Loucy (cell line): ENCODE measurements at regions not wholly inside any gene's neighbourhood (a gene's known extent, or its start where the extent isn't known, plus 50 kb on each side); places are given as distances from the start of the nearest gene placed in this dataset.

Experiments used
- H2AFZ ChIP-seq: fragments of 200-600 bp; sonication (generic); 2 replicates; pipeline ENCODE4 v1.6.0; 2016; ENCODE audit warnings: antibody characterized with exemption, mild to moderate bottlenecking, low read length, moderate library complexity
- H3F3A ChIP-seq: fragments of 200-600 bp; 2 replicates; pipeline ENCODE4 v1.6.0; 2016; ENCODE audit warnings: antibody characterized with exemption, low read depth, mild to moderate bottlenecking
- H3K27me3 ChIP-seq: fragments of 200-600 bp; sonication (generic); 2 replicates; pipeline ENCODE4 v1.6.1; 2014; ENCODE audit warnings: low read length, mild to moderate bottlenecking; ENCODE audit not compliant: insufficient read depth, poor library complexity, severe bottlenecking
- H3K36me3 ChIP-seq: fragments of 200-600 bp; sonication (generic); 2 replicates; pipeline ENCODE4 v1.6.1; 2016; ENCODE audit warnings: low read length; ENCODE audit not compliant: insufficient read depth
- H3K4me1 ChIP-seq: fragments of 200-600 bp; sonication (generic); 2 replicates; pipeline ENCODE4 v1.5.1; 2014; ENCODE audit warnings: low read length, mild to moderate bottlenecking; ENCODE audit not compliant: insufficient read depth, poor library complexity, severe bottlenecking
- H3K4me2 ChIP-seq: fragments of 200-600 bp; sonication (generic); 2 replicates; pipeline ENCODE4 v1.6.0; 2014; ENCODE audit warnings: antibody characterized with exemption, low read length, low read depth, mild to moderate bottlenecking; ENCODE audit not compliant: poor library complexity, severe bottlenecking
- H3K4me3 ChIP-seq: fragments of 200-600 bp; sonication (generic); 2 replicates; pipeline ENCODE4 v1.5.1; 2014; ENCODE audit warnings: low read length, mild to moderate bottlenecking, mixed read lengths; ENCODE audit not compliant: poor library complexity, severe bottlenecking
- H3K79me2 ChIP-seq: fragments of 200-600 bp; sonication (generic); 2 replicates; pipeline ENCODE4 v1.6.1; 2014; ENCODE audit warnings: low read length; ENCODE audit not compliant: insufficient read depth
- H3K9ac ChIP-seq: fragments of 200-600 bp; sonication (generic); 2 replicates; pipeline ENCODE4 v1.6.0; 2014; ENCODE audit warnings: mild to moderate bottlenecking, low read depth, low read length, moderate library complexity; ENCODE audit not compliant: poor library complexity, severe bottlenecking
- H3K9me2 ChIP-seq: fragments of 200-600 bp; sonication (generic); replicated peaks from 2 replicates; pipeline ENCODE4 v1.6.1; 2016; ENCODE audit warnings: low read depth, low read length, mixed read lengths
- H3K9me3 ChIP-seq: fragments of 200-600 bp; sonication (generic); 2 replicates; pipeline ENCODE4 v1.6.1; 2014; ENCODE audit warnings: mild to moderate bottlenecking, antibody characterized with exemption, low read length, low read depth; ENCODE audit not compliant: insufficient read depth
- H4K20me1 ChIP-seq: fragments of 200-600 bp; sonication (generic); 2 replicates; pipeline ENCODE4 v1.6.0; 2014; ENCODE audit warnings: antibody characterized with exemption, low read length, mild to moderate bottlenecking; ENCODE audit not compliant: insufficient read depth, poor library complexity, severe bottlenecking
- EZH2phosphoT487 ChIP-seq: fragments of 200-600 bp; IDR thresholded peaks from 2 replicates; pipeline ENCODE4 v1.6.1; 2018; ENCODE audit warnings: antibody characterized with exemption, mild to moderate bottlenecking, moderate library complexity, borderline replicate concordance
- TF ChIP-seq, protein P1 (sequence below): fragments of 200-600 bp; sonication (generic); conservative IDR thresholded peaks from 2 replicates; pipeline ENCODE4 v1.5.1; 2014; ENCODE audit warnings: mild to moderate bottlenecking, antibody characterized with exemption, low read length

DNA sequence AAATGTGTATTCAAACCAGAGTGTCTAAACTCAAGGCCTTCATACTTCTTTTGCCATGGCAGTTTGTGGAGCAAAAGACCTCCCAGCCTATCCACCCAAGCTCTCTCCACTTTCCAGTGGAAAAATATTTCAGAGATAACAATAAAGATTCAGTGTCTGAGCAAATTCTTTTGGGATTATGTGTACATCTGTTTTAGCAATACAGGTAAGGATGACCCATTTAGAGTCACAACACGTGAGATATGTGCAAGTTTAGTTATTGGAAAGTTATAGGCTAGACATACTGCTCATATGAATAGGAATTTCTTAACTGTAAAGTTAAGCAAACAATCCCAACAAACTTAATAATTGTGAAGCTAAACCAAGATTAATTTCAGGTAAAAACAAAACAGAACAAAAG lies 174.5 kb upstream of the LRIG1 start:
- TF ChIP-seq, protein P1, sequence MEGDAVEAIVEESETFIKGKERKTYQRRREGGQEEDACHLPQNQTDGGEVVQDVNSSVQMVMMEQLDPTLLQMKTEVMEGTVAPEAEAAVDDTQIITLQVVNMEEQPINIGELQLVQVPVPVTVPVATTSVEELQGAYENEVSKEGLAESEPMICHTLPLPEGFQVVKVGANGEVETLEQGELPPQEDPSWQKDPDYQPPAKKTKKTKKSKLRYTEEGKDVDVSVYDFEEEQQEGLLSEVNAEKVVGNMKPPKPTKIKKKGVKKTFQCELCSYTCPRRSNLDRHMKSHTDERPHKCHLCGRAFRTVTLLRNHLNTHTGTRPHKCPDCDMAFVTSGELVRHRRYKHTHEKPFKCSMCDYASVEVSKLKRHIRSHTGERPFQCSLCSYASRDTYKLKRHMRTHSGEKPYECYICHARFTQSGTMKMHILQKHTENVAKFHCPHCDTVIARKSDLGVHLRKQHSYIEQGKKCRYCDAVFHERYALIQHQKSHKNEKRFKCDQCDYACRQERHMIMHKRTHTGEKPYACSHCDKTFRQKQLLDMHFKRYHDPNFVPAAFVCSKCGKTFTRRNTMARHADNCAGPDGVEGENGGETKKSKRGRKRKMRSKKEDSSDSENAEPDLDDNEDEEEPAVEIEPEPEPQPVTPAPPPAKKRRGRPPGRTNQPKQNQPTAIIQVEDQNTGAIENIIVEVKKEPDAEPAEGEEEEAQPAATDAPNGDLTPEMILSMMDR, result no peak
- TF ChIP-seq EZH2phosphoT487, result no peak
- Histone ChIP-seq H3K4me3 (no peak overlapping the region), H3F3A (no peaks in the 10 kb centered on the region), H3K36me3 (no peaks in the 10 kb centered on the region), H3K9ac (no peak overlapping the region), H4K20me1 (no peaks in the 10 kb centered on the region), H2AFZ (no peak overlapping the region), H3K4me2 (no peak overlapping the region), H3K9me2 (no peaks in the 10 kb centered on the region), H3K79me2 (no peaks in the 10 kb centered on the region), H3K4me1 (peaks cover 6% of the 10 kb centered on the region), H3K27me3 (no peaks in the 10 kb centered on the region), H3K9me3 (no peaks in the 10 kb centered on the region)

DNA sequence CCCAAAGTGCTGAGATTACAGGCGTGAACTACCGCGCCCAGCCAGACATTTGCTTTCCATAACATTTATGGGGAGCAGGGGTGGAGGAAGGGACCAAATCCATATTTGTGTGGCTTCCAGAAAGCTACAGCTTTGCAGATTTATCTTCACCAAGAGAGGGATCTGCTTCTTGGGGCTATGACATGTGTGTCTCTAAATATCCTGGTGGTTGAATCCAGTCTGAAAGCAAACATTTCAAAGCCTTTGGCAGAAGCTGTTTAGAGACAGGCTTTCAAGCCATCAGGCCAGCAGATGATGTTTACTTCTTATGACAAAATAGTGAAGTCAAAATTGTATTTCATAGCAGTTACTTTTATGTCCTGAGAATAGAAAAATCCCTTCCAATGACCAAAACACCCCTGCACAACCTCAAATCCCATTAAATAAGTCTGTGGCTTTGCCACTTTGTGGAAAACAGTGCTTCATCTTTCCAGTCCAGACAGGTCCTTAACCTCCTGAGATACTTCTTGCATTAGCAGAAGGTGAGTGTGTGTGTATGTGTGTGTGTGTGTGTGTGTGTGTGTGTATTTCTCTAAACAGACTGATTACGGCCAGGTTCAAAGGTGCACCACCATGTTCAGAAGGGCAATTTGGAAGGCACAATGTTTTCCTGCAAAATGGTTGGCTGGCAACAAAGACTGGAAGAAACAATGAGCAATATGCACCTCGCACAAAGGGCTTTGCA lies 191.4 kb upstream of the LRIG1 start:
- Histone ChIP-seq H3F3A (no peaks in the 10 kb centered on the region), H3K27me3 (no peaks in the 10 kb centered on the region), H3K4me2 (no peak overlapping the region), H4K20me1 (no peaks in the 10 kb centered on the region), H3K4me3 (no peak overlapping the region), H3K4me1 (no peaks in the 10 kb centered on the region), H3K79me2 (no peaks in the 10 kb centered on the region), H3K9me2 (no peaks in the 10 kb centered on the region), H3K9ac (no peak overlapping the region), H2AFZ (no peak overlapping the region), H3K9me3 (no peaks in the 10 kb centered on the region), H3K36me3 (no peaks in the 10 kb centered on the region)
- TF ChIP-seq, protein P1, result no peak
- no peak for TF ChIP-seq EZH2phosphoT487

DNA sequence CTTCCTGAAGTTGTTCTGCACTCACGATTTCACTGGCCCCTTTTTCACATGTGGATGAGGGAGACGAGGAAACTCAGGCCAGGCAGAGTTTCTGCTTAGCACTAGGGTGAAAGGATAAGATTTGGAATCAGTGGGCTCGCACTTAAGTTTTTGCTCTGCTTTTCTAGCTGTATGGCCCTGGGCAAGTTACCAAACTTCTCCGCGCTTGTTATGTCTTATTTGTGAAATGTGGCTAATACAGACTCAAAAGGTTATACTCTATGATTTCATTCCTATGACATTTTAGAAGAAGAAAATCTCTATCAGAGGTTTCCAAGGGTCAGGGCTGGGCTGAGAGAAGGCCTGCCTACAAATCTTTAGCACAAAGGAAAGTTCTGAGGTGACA lies 191.9 kb upstream of the LRIG1 start:
- H3K9me2 ChIP-seq, result no peaks in the 10 kb centered on the region
- TF ChIP-seq EZH2phosphoT487, result no peak
- H3F3A ChIP-seq, result no peaks in the 10 kb centered on the region
- no peaks in the 10 kb centered on the region for H3K4me1 ChIP-seq
- H3K79me2 ChIP-seq, result no peaks in the 10 kb centered on the region
- no peaks in the 10 kb centered on the region for H4K20me1 ChIP-seq
- H3K27me3 ChIP-seq, result no peaks in the 10 kb centered on the region
- no peaks in the 10 kb centered on the region for H3K9me3 ChIP-seq
- H3K4me2 ChIP-seq, result no peak overlapping the region
- no peak overlapping the region for H2AFZ ChIP-seq
- no peak overlapping the region for H3K9ac ChIP-seq
- H3K4me3 ChIP-seq, result no peak overlapping the region
- H3K36me3 ChIP-seq, result no peaks in the 10 kb centered on the region

DNA sequence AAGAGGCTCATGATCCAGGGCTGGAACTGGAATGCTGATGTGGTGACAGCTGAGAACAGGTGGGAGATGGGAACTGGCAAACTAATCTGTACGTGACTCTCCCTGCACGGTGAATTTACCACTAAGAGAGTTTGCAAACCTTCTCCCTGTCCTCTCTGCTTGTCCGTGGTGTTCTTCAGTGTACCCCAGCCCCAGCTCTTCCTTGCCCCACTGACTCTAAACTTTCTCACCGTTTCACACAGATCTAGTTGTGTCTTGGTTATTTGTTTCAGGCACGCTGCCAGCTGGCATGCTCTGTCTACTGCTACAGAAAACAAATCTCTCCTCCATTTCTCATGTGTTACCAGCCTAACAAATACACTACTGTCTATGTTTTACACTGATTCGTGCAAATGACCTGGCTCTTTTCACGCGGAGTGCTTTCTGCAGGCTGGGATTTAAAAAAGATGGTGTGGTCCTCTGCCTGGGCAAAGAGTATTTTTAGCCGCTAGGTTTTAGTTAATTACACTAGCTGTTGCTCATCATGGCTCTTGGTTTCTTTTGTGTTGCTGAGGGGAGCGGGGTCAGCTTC lies 192.7 kb upstream of the LRIG1 start:
- H4K20me1 ChIP-seq, result no peaks in the 10 kb centered on the region
- no peaks in the 10 kb centered on the region for H3K27me3 ChIP-seq
- H3K4me3 ChIP-seq, result no peak overlapping the region
- no peak overlapping the region for H3K9ac ChIP-seq
- no peak overlapping the region for H3K4me2 ChIP-seq
- H3K36me3 ChIP-seq, result no peaks in the 10 kb centered on the region
- H3K9me2 ChIP-seq, result no peaks in the 10 kb centered on the region
- TF ChIP-seq EZH2phosphoT487, result no peak
- TF ChIP-seq, protein P1, result no peak
- H3K9me3 ChIP-seq, result no peaks in the 10 kb centered on the region
- H3K79me2 ChIP-seq, result no peaks in the 10 kb centered on the region
- no peaks in the 10 kb centered on the region for H3F3A ChIP-seq
- H3K4me1 ChIP-seq, result no peaks in the 10 kb centered on the region
- H2AFZ ChIP-seq, result no peak overlapping the region
